ENCODE measurements at regions not wholly inside any gene's neighbourhood (a gene's known extent, or its start where the extent isn't known, plus 50 kb on each side); places are given as distances from the start of the nearest gene placed in this dataset.

- no peak for ATAC-seq (ENCODE audit: low FRiP score)
Measured at GRCh38 chr4:108535757-108536156, 84.6 kb upstream of the RPL34 start.

GRCh38 chr4:108533876-108534275 lies 86.5 kb upstream of the RPL34 start:
- no peak for TF ChIP-seq CTCF (IDR thresholded peaks at IDR 0.05)
- DNase-seq (ENCODE audit: low spot score) (no peak), ATAC-seq (ENCODE audit: low FRiP score) (no peak)

More at GRCh38 chr4:108535757-108536156, 84.6 kb upstream of the RPL34 start:
- TF ChIP-seq CTCF (IDR thresholded peaks at IDR 0.05) = no peak
- DNase-seq (ENCODE audit: low spot score) = no peak

GRCh38 chr4:108533245-108533844 lies 87.0 kb upstream of the RPL34 start:
- no peak for TF ChIP-seq CTCF (IDR thresholded peaks at IDR 0.05)
- ATAC-seq (ENCODE audit: low FRiP score) = no peak
- no peak for DNase-seq (ENCODE audit: low spot score)

GRCh38 chr4:108532738-108533137 lies 87.6 kb upstream of the RPL34 start:
- no peak for DNase-seq (ENCODE audit: low spot score)
- no peak for TF ChIP-seq CTCF (IDR thresholded peaks at IDR 0.05)
- no peak for ATAC-seq (ENCODE audit: low FRiP score)

- ATAC-seq (ENCODE audit: low FRiP score) (no peak), DNase-seq (ENCODE audit: low spot score) (no peak)
- TF ChIP-seq CTCF (IDR thresholded peaks at IDR 0.05) = no peak
Measured at GRCh38 chr4:108532187-108532586, 88.2 kb upstream of the RPL34 start.

- DNase-seq (ENCODE audit: low spot score) = no peak
- no peak for TF ChIP-seq CTCF (IDR thresholded peaks at IDR 0.05)
- no peak for ATAC-seq (ENCODE audit: low FRiP score)
Measured at GRCh38 chr4:108531461-108531860, 88.9 kb upstream of the RPL34 start.

Measured in omental fat pad (tissue), 3 donors.